OCI-LY7 (cell line): ENCODE measurements at regions not wholly inside any gene's neighbourhood (a gene's known extent, or its start where the extent isn't known, plus 50 kb on each side); places are given as distances from the start of the nearest gene placed in this dataset.
"Not testable (repeated sequence)": the region's sequence is repeated elsewhere in the genome, so short reads cannot be mapped to it uniquely, and the experiment has no call there.

Source experiments
- BruUV-seq: library from RNA; stranded (reverse); fragments of 400-500 nt; replicated peaks from 2 replicates; lab custom pipeline; 2021; lab: Mats Ljungman, UMichigan
- CTCF ChIA-PET: fragments of 300-600 bp; sonication (Branson Sonifier 250); formaldehyde crosslinking; loops from one replicate; lab custom pipeline; 2022; ENCODE audit warnings: antibody characterized with exemption; ENCODE audit not compliant: unreplicated experiment; lab: Charles Lee
- POLR2A ChIA-PET: fragments of 300-600 bp; sonication (Branson Sonifier 250); formaldehyde crosslinking; loops from one replicate; lab custom pipeline; 2022; ENCODE audit warnings: antibody characterized with exemption; lab: Charles Lee
- DNase-seq: peaks from one replicate; pipeline ENCODE4 v3.0.0-alpha.2; 2015; ENCODE audit warnings: low spot score
- H2AFZ ChIP-seq: fragments of 200-600 bp; sonication (generic), shearing (Covaris generic); 2 replicates; pipeline ENCODE4 v1.6.1; 2014; ENCODE audit warnings: mild to moderate bottlenecking, antibody characterized with exemption, low read length, moderate library complexity
- H3K27ac ChIP-seq: fragments of 200-600 bp; sonication (generic); 2 replicates; pipeline ENCODE4 v1.5.1; 2014; ENCODE audit warnings: mixed run types, low read depth, mild to moderate bottlenecking, moderate library complexity, low read length, inconsistent platforms; ENCODE audit not compliant: poor library complexity, severe bottlenecking
- H3K36me3 ChIP-seq: fragments of 200-600 bp; sonication (generic); 2 replicates; pipeline ENCODE4 v1.6.1; 2014; ENCODE audit warnings: mild to moderate bottlenecking, antibody characterized with exemption, low read length, moderate library complexity, mixed read lengths; ENCODE audit not compliant: insufficient read depth
- H3K4me1 ChIP-seq: fragments of 200-600 bp; sonication (generic); 2 replicates; pipeline ENCODE4 v1.5.1; 2014; ENCODE audit warnings: mild to moderate bottlenecking, low read length; ENCODE audit not compliant: insufficient read depth, poor library complexity, severe bottlenecking
- H3K4me2 ChIP-seq: fragments of 200-600 bp; sonication (generic); 2 replicates; pipeline ENCODE4 v1.6.1; 2014; ENCODE audit warnings: mild to moderate bottlenecking, low read length
- H3K4me3 ChIP-seq: fragments of 200-600 bp; sonication (generic); 2 replicates; pipeline ENCODE4 v1.5.1; 2014; ENCODE audit warnings: mild to moderate bottlenecking, low read depth, low read length; ENCODE audit not compliant: poor library complexity, severe bottlenecking
- H3K79me2 ChIP-seq: fragments of 200-600 bp; sonication (generic); 2 replicates; pipeline ENCODE4 v1.6.1; 2016; ENCODE audit warnings: low read depth, mild to moderate bottlenecking, low read length, moderate library complexity, mixed read lengths; ENCODE audit not compliant: insufficient read depth
- H3K9me2 ChIP-seq: fragments of 200-600 bp; sonication (generic); 2 replicates; pipeline ENCODE4 v1.6.1; 2016; ENCODE audit warnings: mild to moderate bottlenecking, low read length, mixed read lengths; ENCODE audit not compliant: insufficient read depth
- H3K9me3 ChIP-seq: fragments of 200-600 bp; sonication (generic); 2 replicates; pipeline ENCODE4 v1.6.1; 2014; ENCODE audit warnings: mild to moderate bottlenecking, mixed run types, low read length, mixed read lengths
- H4K20me1 ChIP-seq: fragments of 200-600 bp; sonication (generic); 2 replicates; pipeline ENCODE4 v1.6.1; 2014; ENCODE audit warnings: mild to moderate bottlenecking, antibody characterized with exemption, low read length, moderate library complexity, mixed read lengths; ENCODE audit not compliant: insufficient read depth
- CTCF ChIP-seq: fragments of 200-600 bp; sonication (generic); conservative IDR thresholded peaks from 2 replicates; pipeline ENCODE4 v1.5.1; 2014; ENCODE audit warnings: mild to moderate bottlenecking, antibody characterized with exemption, low read length, moderate library complexity, mixed read lengths
- EZH2phosphoT487 ChIP-seq: fragments of 200-600 bp; sonication (generic); IDR thresholded peaks from 2 replicates; pipeline ENCODE4 v1.6.1; 2018; ENCODE audit warnings: low read depth, borderline replicate concordance, mild to moderate bottlenecking, mixed run types, antibody characterized with exemption, low read length, moderate library complexity, mixed read lengths
- intact Hi-C: fragments of 100-400 bp; cut with micrococcal nuclease; formaldehyde crosslinking; loops from one replicate; pipeline ENCODE4 v1.10.0; 2022; ENCODE audit not compliant: unreplicated experiment

DNA sequence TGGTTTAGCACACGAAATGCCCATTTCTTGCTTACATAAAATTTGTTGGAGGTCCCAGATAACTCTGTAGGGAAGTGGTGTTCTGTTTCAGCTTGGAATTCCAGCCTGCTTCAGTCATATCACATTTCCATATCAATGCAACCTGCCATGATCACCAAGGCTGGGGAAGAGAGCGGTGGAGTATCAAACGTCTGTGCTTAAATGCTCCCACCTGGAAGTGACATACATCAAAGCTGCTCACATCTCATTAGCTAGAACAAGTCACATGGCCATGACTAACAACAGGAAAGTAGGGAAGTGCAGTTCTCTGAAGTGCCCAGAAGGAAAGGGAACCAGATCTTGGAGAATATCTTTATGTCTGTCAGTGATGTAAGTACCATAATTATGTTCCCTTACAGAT, 130.2 kb upstream of the CFAP20DC start:
- ChIA-PET CTCF (no interaction called here), POLR2A (interaction anchor here (0.6 kb wide), 1 partner anchor 406 kb away, joined by 3 read pairs; no protein-coding TSS in a partner anchor)
- H3K79me2 ChIP-seq: no peaks in the 10 kb centered on the region
- no peaks in the 10 kb centered on the region for H3K36me3 ChIP-seq
- H2AFZ ChIP-seq: no peak overlapping the region
- H3K9me3 ChIP-seq: no peaks in the 10 kb centered on the region
- H3K9me2 ChIP-seq: no peaks in the 10 kb centered on the region
- H4K20me1 ChIP-seq: no peaks in the 10 kb centered on the region
- no peak for DNase-seq
- no peaks in the 10 kb centered on the region for H3K4me1 ChIP-seq
- H3K27ac ChIP-seq: no peak overlapping the region
- H3K4me3 ChIP-seq: no peak overlapping the region
- intact Hi-C loops: no loop called here
- no peak overlapping the region for H3K4me2 ChIP-seq
- TF ChIP-seq EZH2phosphoT487 (no peak), CTCF (no peak)
- no TSS peak for BruUV-seq

DNA sequence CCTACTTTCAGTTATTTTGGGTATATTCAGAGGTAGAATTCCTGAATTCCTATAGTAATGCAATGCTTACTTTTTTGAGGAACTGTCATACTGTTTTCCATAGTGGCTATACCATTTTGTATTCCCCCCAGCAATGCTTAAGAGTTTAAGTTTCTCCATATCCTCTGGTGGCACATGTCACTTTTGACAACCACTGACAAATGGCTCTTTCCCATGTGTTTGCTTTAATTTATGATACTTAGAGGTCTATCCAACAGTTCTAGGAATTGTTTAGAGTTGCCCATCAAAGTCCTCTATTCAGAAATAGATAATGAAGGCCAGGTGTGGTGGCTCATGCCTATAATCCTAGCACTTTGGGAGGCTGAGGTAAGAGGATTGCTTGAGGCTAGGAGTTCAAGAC, 128.9 kb upstream of the CFAP20DC start:
- H3K27ac ChIP-seq: no peak overlapping the region
- no peaks in the 10 kb centered on the region for H3K79me2 ChIP-seq
- intact Hi-C loops: no loop called here
- DNase-seq: no peak
- H2AFZ ChIP-seq: no peak overlapping the region
- TF ChIP-seq EZH2phosphoT487 (no peak), CTCF (no peak)
- CTCF ChIA-PET: no interaction called here
- no peak overlapping the region for H3K4me3 ChIP-seq
- no TSS peak for BruUV-seq
- no peaks in the 10 kb centered on the region for H4K20me1 ChIP-seq
- no peaks in the 10 kb centered on the region for H3K9me3 ChIP-seq
- no peaks in the 10 kb centered on the region for H3K4me1 ChIP-seq
- no peaks in the 10 kb centered on the region for H3K36me3 ChIP-seq
- H3K4me2 ChIP-seq: no peak overlapping the region
- POLR2A ChIA-PET: no interaction called here
- no peaks in the 10 kb centered on the region for H3K9me2 ChIP-seq

GRCh38 chr3:59171491-59171890, 121.7 kb upstream of the CFAP20DC start:
- no peaks in the 10 kb centered on the region for H3K36me3 ChIP-seq
- BruUV-seq: no TSS peak

GRCh38 chr3:59170166-59170565, 120.3 kb upstream of the CFAP20DC start:
- not testable (repeated sequence) for H3K4me3 ChIP-seq, H2AFZ ChIP-seq, BruUV-seq

More at GRCh38 chr3:59171491-59171890, 121.7 kb upstream of the CFAP20DC start:
- POLR2A ChIA-PET: no interaction called here
- intact Hi-C loops: no loop called here
- no peak overlapping the region for H3K4me2 ChIP-seq
- H3K9me2 ChIP-seq: no peaks in the 10 kb centered on the region
- no peak for DNase-seq
- TF ChIP-seq CTCF (no peak), EZH2phosphoT487 (no peak)
- H3K79me2 ChIP-seq: no peaks in the 10 kb centered on the region
- no peak overlapping the region for H2AFZ ChIP-seq
- CTCF ChIA-PET: no interaction called here
- H3K4me1 ChIP-seq: no peaks in the 10 kb centered on the region
- no peaks in the 10 kb centered on the region for H3K9me3 ChIP-seq
- H3K4me3 ChIP-seq: no peak overlapping the region
- H3K27ac ChIP-seq: no peak overlapping the region
- H4K20me1 ChIP-seq: no peaks in the 10 kb centered on the region

More at GRCh38 chr3:59170166-59170565, 120.3 kb upstream of the CFAP20DC start:
- H3K9me3 ChIP-seq, CTCF ChIA-PET, intact Hi-C loops, DNase-seq, H3K27ac ChIP-seq, H3K4me1 ChIP-seq, H3K4me2 ChIP-seq, H3K79me2 ChIP-seq, H3K36me3 ChIP-seq, POLR2A ChIA-PET, H4K20me1 ChIP-seq, H3K9me2 ChIP-seq: not testable (repeated sequence)
